HG03066 (cell line): ENCODE measurements at regions not wholly inside any gene's neighbourhood (a gene's known extent, or its start where the extent isn't known, plus 50 kb on each side); places are given as distances from the start of the nearest gene placed in this dataset.

ENCODE experiments used
- ATAC-seq: cut with Tn5 transposase; IDR thresholded peaks from one replicate; pipeline ENCODE4 v1.9.1; 2021; ENCODE audit warnings: low read depth; ENCODE audit not compliant: unreplicated experiment

DNA sequence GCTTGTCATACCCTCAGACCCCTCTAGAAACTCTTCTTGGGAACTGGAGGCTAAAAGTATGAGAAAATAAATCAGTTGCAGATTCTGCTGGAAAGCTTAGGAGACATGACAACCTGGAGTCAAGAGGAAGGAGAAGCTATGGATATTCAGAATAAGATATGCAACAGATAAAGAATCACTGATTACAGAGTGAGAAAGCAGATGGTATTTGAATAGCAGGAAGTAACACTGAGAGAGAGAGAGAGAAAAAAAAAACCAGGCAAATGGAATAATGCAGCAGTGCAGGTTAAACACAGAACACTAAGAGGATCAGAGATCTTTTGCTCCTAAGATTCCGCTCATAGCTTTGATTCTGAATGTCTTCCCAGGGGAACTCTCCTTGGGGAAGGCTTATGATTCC is 1284.1 kb upstream of the NXPH2 start:
- ATAC-seq: no peak

DNA sequence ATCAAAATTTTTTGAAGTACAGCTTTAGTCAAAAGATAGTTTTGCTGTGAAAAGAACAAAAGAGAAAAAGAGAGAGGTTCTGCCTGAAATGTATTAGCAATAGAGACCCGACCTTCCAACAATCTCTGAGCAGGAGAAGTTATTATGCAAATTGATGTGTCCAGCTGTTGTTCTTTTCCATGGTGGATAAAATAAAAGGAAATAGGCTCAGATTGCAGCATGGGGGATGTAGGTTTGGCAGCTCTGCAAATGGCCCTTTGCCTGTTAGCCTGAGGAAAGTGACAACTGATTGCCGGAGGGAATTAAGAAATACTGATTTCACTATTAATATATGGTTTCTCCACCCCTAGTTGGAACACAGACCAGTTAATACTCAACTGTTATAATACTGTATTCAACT is 1283.2 kb upstream of the NXPH2 start:
- ATAC-seq: no peak

DNA sequence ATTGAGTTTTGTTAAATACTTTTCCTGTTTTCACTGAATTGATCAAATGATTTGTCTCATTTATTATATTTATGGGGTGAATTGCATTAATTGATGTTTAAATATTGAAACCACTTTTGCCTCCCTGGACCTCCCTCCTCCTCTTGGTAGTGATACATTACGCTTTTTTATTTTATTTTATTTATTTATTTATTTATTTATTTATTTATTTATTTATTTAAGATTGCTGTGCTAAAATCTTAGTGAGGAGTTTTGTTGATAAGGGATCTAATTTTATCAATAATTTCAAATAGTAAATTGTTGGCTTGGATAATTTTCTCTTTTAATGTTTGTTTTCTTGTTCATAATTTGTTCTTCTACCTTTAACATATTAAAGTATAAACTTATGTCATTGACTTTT is 1281.0 kb upstream of the NXPH2 start:
- no peak for ATAC-seq

DNA sequence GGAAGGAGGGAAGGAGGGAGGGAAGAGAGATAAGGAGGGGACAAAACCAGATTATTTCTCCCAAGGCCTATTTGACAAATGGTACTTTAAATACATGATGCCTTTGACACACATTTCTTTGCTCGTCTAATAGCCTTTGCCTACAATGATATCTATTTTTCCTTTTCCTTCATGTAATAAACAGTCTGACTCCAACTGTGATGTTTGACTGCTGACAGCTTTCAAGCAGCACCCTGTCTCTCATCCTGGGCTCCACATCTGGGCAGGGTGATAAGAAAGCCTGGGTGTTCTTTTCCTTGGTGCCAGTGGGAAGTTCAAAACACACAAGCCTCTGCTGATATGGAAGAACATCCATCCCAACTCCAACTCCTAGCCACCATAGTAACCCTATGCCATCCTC is 1277.7 kb upstream of the NXPH2 start:
- no peak for ATAC-seq

- no peak for ATAC-seq
Observed at GRCh38 chr2:140041811-140042210, 1261.6 kb upstream of the NXPH2 start.

GRCh38 chr2:140041239-140041638 is 1261.0 kb upstream of the NXPH2 start:
- ATAC-seq: no peak

- no peak for ATAC-seq
Observed at GRCh38 chr2:140033638-140034037, 1253.4 kb upstream of the NXPH2 start.

GRCh38 chr2:140027966-140028365 is 1247.8 kb upstream of the NXPH2 start:
- ATAC-seq: no peak

GRCh38 chr2:140027320-140027719 is 1247.1 kb upstream of the NXPH2 start:
- ATAC-seq: no peak

DNA sequence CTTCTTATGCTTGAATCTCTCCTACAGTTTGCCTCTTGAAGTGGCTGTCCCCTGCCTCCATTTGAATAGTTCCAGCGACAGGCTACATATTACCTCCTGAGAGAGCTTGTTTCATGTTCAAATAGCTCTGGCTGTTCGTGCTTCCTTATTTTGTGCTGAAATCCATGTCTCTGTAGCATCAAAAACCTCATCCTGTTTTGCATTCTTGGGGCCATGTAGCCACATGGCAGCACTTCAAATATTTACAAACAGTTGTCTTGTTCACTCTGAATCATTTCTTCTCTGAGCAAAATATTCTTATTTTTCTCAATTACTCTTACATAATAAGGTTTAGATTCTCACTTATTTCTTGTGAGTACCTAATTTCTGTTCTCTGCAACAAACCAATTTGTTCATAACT is 1243.1 kb upstream of the NXPH2 start:
- no peak for ATAC-seq

DNA sequence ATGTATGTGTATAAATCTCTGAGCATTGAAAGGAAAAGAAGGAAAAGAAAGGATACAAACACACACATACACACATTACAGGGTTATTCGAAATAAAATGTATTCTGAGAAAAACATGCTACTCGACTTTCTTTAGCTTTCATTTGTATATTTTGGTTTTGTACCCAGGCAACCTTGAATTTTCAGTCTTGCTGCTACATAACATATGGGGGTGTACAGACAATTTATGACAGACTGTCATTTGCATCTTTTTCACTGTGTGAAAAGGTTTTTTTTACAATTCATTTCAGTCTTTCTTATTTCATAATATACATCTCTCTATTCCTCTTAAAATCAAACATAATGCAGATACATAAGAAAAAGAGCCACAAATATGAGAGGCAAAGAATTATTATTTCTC is 1238.4 kb upstream of the NXPH2 start:
- no peak for ATAC-seq

- ATAC-seq: no peak
Observed at GRCh38 chr2:140014204-140014546, 1234.0 kb upstream of the NXPH2 start.

- ATAC-seq: no peak
Observed at GRCh38 chr2:140013545-140014203, 1233.5 kb upstream of the NXPH2 start.

GRCh38 chr2:140011287-140011686 is 1231.1 kb upstream of the NXPH2 start:
- ATAC-seq: no peak

- no peak for ATAC-seq
Observed at GRCh38 chr2:140002110-140002509, 1221.9 kb upstream of the NXPH2 start.

GRCh38 chr2:139992711-139993345 is 1212.6 kb upstream of the NXPH2 start:
- ATAC-seq: no peak

DNA sequence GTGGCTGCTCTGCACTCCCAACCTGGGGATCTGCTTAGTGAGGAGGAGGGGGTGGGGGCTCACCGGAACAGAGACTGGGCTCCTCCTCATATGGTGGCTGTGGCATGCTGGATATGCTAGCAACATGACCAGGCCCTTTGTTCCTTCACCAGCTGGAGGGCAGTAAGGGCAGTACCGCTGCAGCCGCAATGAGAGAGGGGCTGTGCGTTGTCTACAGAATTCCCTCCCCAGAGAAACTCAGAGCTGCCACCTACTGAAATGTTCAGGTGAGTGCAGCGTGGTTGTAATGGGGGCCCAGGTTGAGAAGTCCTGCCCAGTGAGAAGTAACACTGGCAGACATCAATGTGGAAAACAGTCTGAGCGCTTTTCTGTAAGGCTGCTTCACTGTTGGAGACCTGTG is 1211.9 kb upstream of the NXPH2 start:
- no peak for ATAC-seq

- ATAC-seq: no peak
Observed at GRCh38 chr2:139990646-139991335, 1210.6 kb upstream of the NXPH2 start.

DNA sequence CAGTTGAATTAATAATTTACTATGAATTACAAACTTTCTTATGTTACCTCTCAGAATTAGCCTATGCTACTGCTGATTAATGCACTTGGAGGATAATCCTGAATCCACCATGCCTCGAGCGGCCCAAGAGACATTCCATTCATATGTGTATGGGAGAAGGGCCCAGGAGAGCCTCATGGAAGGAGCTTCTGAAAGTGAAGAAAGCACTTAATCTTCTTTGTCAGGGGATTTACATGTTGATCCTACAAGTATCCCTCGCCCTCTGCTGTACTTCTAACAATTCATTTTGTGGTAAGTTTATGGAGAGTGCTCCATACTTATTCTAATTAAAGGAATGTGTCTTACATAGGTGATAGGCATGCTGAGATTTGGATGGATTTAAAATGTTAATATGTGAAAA is 1189.1 kb upstream of the NXPH2 start:
- no peak for ATAC-seq

DNA sequence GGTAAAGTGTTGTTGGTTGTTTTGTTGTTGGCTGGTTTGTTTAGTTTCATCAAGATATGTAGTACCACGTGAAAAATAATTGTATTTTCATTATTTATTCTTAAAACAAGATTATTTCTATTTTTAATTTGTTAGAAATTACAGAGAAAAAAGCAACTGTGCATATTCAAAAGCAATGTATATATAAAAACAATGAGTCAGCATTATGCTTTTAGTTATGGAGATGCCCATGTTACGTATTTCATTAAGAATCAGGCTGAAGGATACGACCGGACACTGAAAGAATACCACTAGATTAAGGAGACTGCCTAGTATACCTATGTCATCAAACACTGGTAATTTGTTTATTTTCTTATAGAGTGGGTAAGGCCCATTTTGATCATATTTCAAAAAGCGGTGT is 1188.4 kb upstream of the NXPH2 start:
- no peak for ATAC-seq

DNA sequence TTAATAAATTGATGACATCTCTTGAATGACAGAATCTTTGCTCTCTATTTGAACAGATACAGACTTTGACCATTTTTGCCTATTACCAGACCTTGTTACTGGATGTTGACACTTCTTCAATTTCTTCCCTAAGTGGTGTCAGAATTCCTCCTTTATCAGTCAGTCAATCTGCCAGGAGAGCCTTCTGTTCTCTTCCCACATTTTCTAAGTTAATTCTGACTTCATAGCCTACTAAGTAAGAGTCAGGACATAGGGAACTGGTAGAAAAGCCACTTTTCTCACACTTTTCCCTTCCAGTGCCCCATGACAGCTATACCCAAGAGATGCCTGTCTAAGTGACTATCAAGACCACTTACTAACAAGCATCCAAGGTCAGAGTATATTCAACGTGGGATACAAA is 1187.5 kb upstream of the NXPH2 start:
- ATAC-seq: no peak
